ENCODE measurements at regions not wholly inside any gene's neighbourhood (a gene's known extent, or its start where the extent isn't known, plus 50 kb on each side); places are given as distances from the start of the nearest gene placed in this dataset.

- H3K27ac ChIP-seq (replicated peaks; ENCODE audit: low read length): no peak overlapping the region
- H3K4ac ChIP-seq (ENCODE audit: low read length): no peak overlapping the region
Observed at GRCh38 chr10:78742730-78743615, 325.8 kb upstream of the ZMIZ1 start.

DNA sequence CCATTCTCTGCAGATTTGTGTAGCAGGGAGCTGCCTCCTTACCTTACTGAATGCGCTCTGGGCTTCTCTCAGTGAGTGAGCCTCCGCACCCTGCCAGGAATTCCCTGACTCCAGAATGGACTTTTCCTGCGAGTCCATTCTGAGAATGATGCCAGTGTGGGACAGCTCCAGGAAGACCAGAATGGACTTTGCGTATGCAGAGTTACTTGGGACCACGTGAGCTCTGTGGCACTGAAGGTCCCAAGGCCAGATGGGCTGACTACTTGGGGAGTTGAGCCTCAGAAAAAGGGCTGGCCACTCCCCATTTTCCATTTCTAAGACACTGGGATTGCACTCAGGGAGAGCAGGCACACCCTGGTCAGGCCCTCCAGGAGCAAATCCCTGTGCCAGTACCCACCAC is 324.7 kb upstream of the ZMIZ1 start:
- Histone ChIP-seq H3K36me3 (replicated peaks in 1 of 2; ENCODE audit: control insufficient read depth in 2 of 2, insufficient read depth in 2 of 2, low read length in 2 of 2) (no peaks in the 10 kb centered on the region), H3K9me3 (replicated peaks in 1 of 2; ENCODE audit: control insufficient read depth in 2 of 2, insufficient read depth in 1 of 2, low read depth in 1 of 2, low read length in 2 of 2) (no peaks in the 10 kb centered on the region), H2BK15ac (ENCODE audit: low read length) (no peak overlapping the region), H3K4me2 (ENCODE audit: insufficient read depth, low read length, poor library complexity, severe bottlenecking) (no peak overlapping the region), H3K23ac (ENCODE audit: low read depth, low read length, poor library complexity) (no peak overlapping the region), H2AK5ac (ENCODE audit: low read depth, low read length) (no peak overlapping the region), H3K4me1 (ENCODE audit: control insufficient read depth in 2 of 2, insufficient read depth in 1 of 2, low read depth in 1 of 2, low read length in 2 of 2) (peaks cover 15 to 17% of the 10 kb centered on the region in 2 donors), H2AFZ (ENCODE audit: low read length) (no peak overlapping the region), H3K79me1 (ENCODE audit: low read depth, low read length) (no peaks in the 10 kb centered on the region), H2BK12ac (ENCODE audit: low read length) (no peak overlapping the region), H4K91ac (ENCODE audit: low read depth, low read length, poor library complexity) (no peak overlapping the region), H3K18ac (ENCODE audit: low read length) (no peak overlapping the region), H3K4me3 (ENCODE audit: low read length in 2 of 2) (no peak overlapping the region), H2BK5ac (ENCODE audit: low read length) (no peak overlapping the region), H2BK120ac (ENCODE audit: low read depth, low read length) (no peak overlapping the region), H4K8ac (ENCODE audit: low read depth, low read length) (no peak overlapping the region), H3K9ac (ENCODE audit: low read depth, low read length, poor library complexity) (no peak overlapping the region), H3K14ac (ENCODE audit: low read length) (no peak overlapping the region), H3K4ac (ENCODE audit: low read length) (no peak overlapping the region), H3K27ac (replicated peaks; ENCODE audit: low read length) (no peak overlapping the region), H3K27me3 (ENCODE audit: control insufficient read depth in 3 of 3, insufficient read depth in 3 of 3, low read depth in 1 of 3, low read length in 3 of 3) (peaks cover 0 to 6% (median 0%) of the 10 kb centered on the region in 3 experiments)
- no peak for DNase-seq (ENCODE audit: low spot score)
- no CpG with 5 or more reads among the region's 5 CpGs for WGBS, 2 donors (ENCODE audit: extremely low coverage in 2 of 2, insufficient read length in 2 of 2, insufficient replicate concordance in 1 of 2)

More at GRCh38 chr10:78742730-78743615, 325.8 kb upstream of the ZMIZ1 start:
- Histone ChIP-seq H4K8ac (ENCODE audit: low read depth, low read length) (peak overlapping the region; percentile 21), H2AFZ (ENCODE audit: low read length) (peak overlapping the region; percentile 27), H3K18ac (ENCODE audit: low read length) (peak overlapping the region; percentile 81), H2AK5ac (ENCODE audit: low read depth, low read length) (peak overlapping the region; percentile 3), H2BK15ac (ENCODE audit: low read length) (peak overlapping the region; percentile 55), H3K4me2 (ENCODE audit: insufficient read depth, low read length, poor library complexity, severe bottlenecking) (no peak overlapping the region), H2BK12ac (ENCODE audit: low read length) (peak overlapping the region; percentile 1), H2BK5ac (ENCODE audit: low read length) (no peak overlapping the region), H3K36me3 (replicated peaks in 1 of 2; ENCODE audit: control insufficient read depth in 2 of 2, insufficient read depth in 2 of 2, low read length in 2 of 2) (no peaks in the 10 kb centered on the region), H3K4me1 (ENCODE audit: control insufficient read depth in 2 of 2, insufficient read depth in 1 of 2, low read depth in 1 of 2, low read length in 2 of 2) (peaks cover 15 to 17% of the 10 kb centered on the region in 2 donors), H3K4me3 (ENCODE audit: low read length in 2 of 2) (no peak overlapping the region), H3K14ac (ENCODE audit: low read length) (no peak overlapping the region), H3K9ac (ENCODE audit: low read depth, low read length, poor library complexity) (peak overlapping the region; percentile 0), H3K27me3 (ENCODE audit: control insufficient read depth in 3 of 3, insufficient read depth in 3 of 3, low read depth in 1 of 3, low read length in 3 of 3) (peaks cover 0 to 9% (median 0%) of the 10 kb centered on the region in 3 experiments), H2BK120ac (ENCODE audit: low read depth, low read length) (no peak overlapping the region), H3K23ac (ENCODE audit: low read depth, low read length, poor library complexity) (peak overlapping the region; percentile 76), H3K9me3 (replicated peaks in 1 of 2; ENCODE audit: control insufficient read depth in 2 of 2, insufficient read depth in 1 of 2, low read depth in 1 of 2, low read length in 2 of 2) (no peaks in the 10 kb centered on the region), H3K79me1 (ENCODE audit: low read depth, low read length) (no peaks in the 10 kb centered on the region), H4K91ac (ENCODE audit: low read depth, low read length, poor library complexity) (peak overlapping the region; percentile 13)
- no CpG with 5 or more reads among the region's 12 CpGs for WGBS, 2 donors (ENCODE audit: extremely low coverage in 2 of 2, insufficient read length in 2 of 2, insufficient replicate concordance in 1 of 2)
- no peak for DNase-seq (ENCODE audit: low spot score)

DNA sequence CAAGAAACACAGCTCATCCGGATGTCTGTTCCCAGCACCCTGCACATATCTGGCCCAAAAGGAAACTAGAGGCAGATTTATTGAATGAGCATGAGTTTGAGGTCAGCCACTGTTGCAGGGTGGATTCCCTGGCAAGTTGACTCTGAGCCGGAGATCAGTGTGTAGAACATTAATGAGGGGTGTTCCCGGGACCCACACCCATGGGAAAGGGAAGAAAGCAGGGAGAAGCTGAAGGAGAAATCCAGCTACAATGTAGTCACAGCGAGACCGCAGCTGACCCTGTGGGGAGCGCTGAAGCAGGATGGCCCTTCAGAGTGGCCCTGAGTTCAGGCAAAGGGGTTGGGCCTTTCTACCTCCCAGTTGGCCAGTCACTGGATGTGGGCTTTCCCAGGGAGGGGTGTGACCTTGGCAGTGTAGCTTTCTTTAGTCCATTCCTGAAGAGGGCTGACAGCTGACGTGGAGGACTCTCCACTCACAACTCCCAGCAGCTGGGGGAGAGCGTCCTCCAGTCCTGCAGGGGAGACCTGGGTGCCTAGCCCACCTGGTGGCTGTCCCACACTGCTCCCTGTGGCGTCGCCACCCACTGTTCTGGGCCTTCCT is 324.2 kb upstream of the ZMIZ1 start:
- no peak overlapping the region for H3K14ac ChIP-seq (ENCODE audit: low read length)
- H4K8ac ChIP-seq (ENCODE audit: low read depth, low read length): no peak overlapping the region
- no peak for DNase-seq (ENCODE audit: low spot score)
- no CpG with 5 or more reads among the region's 10 CpGs for WGBS, 2 donors (ENCODE audit: extremely low coverage in 2 of 2, insufficient read length in 2 of 2, insufficient replicate concordance in 1 of 2)
- H3K23ac ChIP-seq (ENCODE audit: low read depth, low read length, poor library complexity): no peak overlapping the region
- H2AK5ac ChIP-seq (ENCODE audit: low read depth, low read length): no peak overlapping the region
- H2BK120ac ChIP-seq (ENCODE audit: low read depth, low read length): no peak overlapping the region
- H3K4ac ChIP-seq (ENCODE audit: low read length): no peak overlapping the region
- no peak overlapping the region for H2AFZ ChIP-seq (ENCODE audit: low read length)
- no peak overlapping the region for H3K9ac ChIP-seq (ENCODE audit: low read depth, low read length, poor library complexity)
- no peak overlapping the region for H3K27ac ChIP-seq (replicated peaks; ENCODE audit: low read length)
- no peak overlapping the region for H3K18ac ChIP-seq (ENCODE audit: low read length)
- peaks cover 0 to 5% (median 0%) of the 10 kb centered on the region in 3 experiments for H3K27me3 ChIP-seq (ENCODE audit: control insufficient read depth in 3 of 3, insufficient read depth in 3 of 3, low read depth in 1 of 3, low read length in 3 of 3)
- H2BK12ac ChIP-seq (ENCODE audit: low read length): no peak overlapping the region
- no peaks in the 10 kb centered on the region for H3K79me1 ChIP-seq (ENCODE audit: low read depth, low read length)
- no peak overlapping the region for H3K4me2 ChIP-seq (ENCODE audit: insufficient read depth, low read length, poor library complexity, severe bottlenecking)
- peaks cover 14 to 17% of the 10 kb centered on the region in 2 donors for H3K4me1 ChIP-seq (ENCODE audit: control insufficient read depth in 2 of 2, insufficient read depth in 1 of 2, low read depth in 1 of 2, low read length in 2 of 2)
- no peak overlapping the region for H3K4me3 ChIP-seq (ENCODE audit: low read length in 2 of 2)
- no peak overlapping the region for H2BK15ac ChIP-seq (ENCODE audit: low read length)
- H4K91ac ChIP-seq (ENCODE audit: low read depth, low read length, poor library complexity): no peak overlapping the region
- H2BK5ac ChIP-seq (ENCODE audit: low read length): no peak overlapping the region
- no peaks in the 10 kb centered on the region for H3K9me3 ChIP-seq (replicated peaks in 1 of 2; ENCODE audit: control insufficient read depth in 2 of 2, insufficient read depth in 1 of 2, low read depth in 1 of 2, low read length in 2 of 2)
- H3K36me3 ChIP-seq (replicated peaks in 1 of 2; ENCODE audit: control insufficient read depth in 2 of 2, insufficient read depth in 2 of 2, low read length in 2 of 2): no peaks in the 10 kb centered on the region

GRCh38 chr10:78745441-78745840 is 323.3 kb upstream of the ZMIZ1 start:
- no peak overlapping the region for H3K14ac ChIP-seq (ENCODE audit: low read length)
- DNase-seq (ENCODE audit: low spot score): no peak
- H3K4me3 ChIP-seq (ENCODE audit: low read length in 2 of 2): no peak overlapping the region
- H4K91ac ChIP-seq (ENCODE audit: low read depth, low read length, poor library complexity): no peak overlapping the region
- peaks cover 0 to 5% (median 0%) of the 10 kb centered on the region in 3 experiments for H3K27me3 ChIP-seq (ENCODE audit: control insufficient read depth in 3 of 3, insufficient read depth in 3 of 3, low read depth in 1 of 3, low read length in 3 of 3)
- H3K4ac ChIP-seq (ENCODE audit: low read length): no peak overlapping the region
- peaks cover 14 to 17% of the 10 kb centered on the region in 2 donors for H3K4me1 ChIP-seq (ENCODE audit: control insufficient read depth in 2 of 2, insufficient read depth in 1 of 2, low read depth in 1 of 2, low read length in 2 of 2)
- no peaks in the 10 kb centered on the region for H3K9me3 ChIP-seq (replicated peaks in 1 of 2; ENCODE audit: control insufficient read depth in 2 of 2, insufficient read depth in 1 of 2, low read depth in 1 of 2, low read length in 2 of 2)
- H3K4me2 ChIP-seq (ENCODE audit: insufficient read depth, low read length, poor library complexity, severe bottlenecking): no peak overlapping the region
- H2AFZ ChIP-seq (ENCODE audit: low read length): no peak overlapping the region
- H2BK5ac ChIP-seq (ENCODE audit: low read length): no peak overlapping the region
- H3K18ac ChIP-seq (ENCODE audit: low read length): no peak overlapping the region
- no peak overlapping the region for H2BK15ac ChIP-seq (ENCODE audit: low read length)
- H3K36me3 ChIP-seq (replicated peaks in 1 of 2; ENCODE audit: control insufficient read depth in 2 of 2, insufficient read depth in 2 of 2, low read length in 2 of 2): no peaks in the 10 kb centered on the region
- H3K27ac ChIP-seq (replicated peaks; ENCODE audit: low read length): no peak overlapping the region
- H3K9ac ChIP-seq (ENCODE audit: low read depth, low read length, poor library complexity): no peak overlapping the region
- no peak overlapping the region for H2AK5ac ChIP-seq (ENCODE audit: low read depth, low read length)
- no peak overlapping the region for H2BK120ac ChIP-seq (ENCODE audit: low read depth, low read length)
- no peak overlapping the region for H2BK12ac ChIP-seq (ENCODE audit: low read length)
- no CpG with 5 or more reads among the region's 4 CpGs for WGBS, 2 donors (ENCODE audit: extremely low coverage in 2 of 2, insufficient read length in 2 of 2, insufficient replicate concordance in 1 of 2)
- H3K79me1 ChIP-seq (ENCODE audit: low read depth, low read length): no peaks in the 10 kb centered on the region
- H3K23ac ChIP-seq (ENCODE audit: low read depth, low read length, poor library complexity): no peak overlapping the region
- no peak overlapping the region for H4K8ac ChIP-seq (ENCODE audit: low read depth, low read length)

Measured in neuronal stem cell (in vitro differentiated cells).